Keratinocyte (primary cell): ENCODE measurements at regions not wholly inside any gene's neighbourhood (a gene's known extent, or its start where the extent isn't known, plus 50 kb on each side); places are given as distances from the start of the nearest gene placed in this dataset.
A peak's percentile ranks its signal among the peaks of the same experiment; 100 is the strongest.

ENCODE experiments used
- DNase-seq: peaks from one replicate; pipeline ENCODE4 v3.0.0-alpha.2; 2011; ENCODE audit warnings: low read depth, missing footprints, low spot score
- FAIRE-seq: peaks from 2 replicates; lab custom pipeline; 2011; peaks lifted over from hg19 to GRCh38; lab: Jason Lieb, UNC
- H2AFZ ChIP-seq: 2 replicates; pipeline ENCODE4 v1.6.0; 2012; ENCODE audit warnings: low read length, control low read depth, inconsistent platforms; ENCODE audit not compliant: control insufficient read depth
- H3K27ac ChIP-seq: 2 replicates; pipeline ENCODE4 v1.5.1; 2011; ENCODE audit warnings: low read length; ENCODE audit not compliant: control insufficient read depth, insufficient read depth
- H3K27me3 ChIP-seq: 3 replicates; pipeline ENCODE4 v1.6.0; 2011; ENCODE audit warnings: low read length; ENCODE audit not compliant: control insufficient read depth, insufficient read depth; ENCODE audit errors: extremely low read depth
- H3K36me3 ChIP-seq, 2 experiments: 2 replicates in 1 of 2; 3 replicates in 1 of 2; pipeline ENCODE4 v1.5.1; 2011; ENCODE audit warnings: low read length in 2 of 2, mild to moderate bottlenecking in 1 of 2; ENCODE audit not compliant: control insufficient read depth in 2 of 2, insufficient read depth in 2 of 2; ENCODE audit errors: extremely low read depth in 1 of 2
- H3K4me1 ChIP-seq: 3 replicates; pipeline ENCODE4 v1.5.1; 2011; ENCODE audit warnings: low read length; ENCODE audit not compliant: control insufficient read depth, insufficient read depth; ENCODE audit errors: extremely low read depth
- H3K4me2 ChIP-seq: 3 replicates; pipeline ENCODE4 v1.6.0; 2011; ENCODE audit warnings: low read depth, low read length; ENCODE audit not compliant: control insufficient read depth, insufficient read depth; ENCODE audit errors: extremely low read depth
- H3K4me3 ChIP-seq, 3 experiments: fragments of 200-600 bp in 1 of 3; sonication (generic) in 1 of 3; 2 replicates in 2 of 3; 3 replicates in 1 of 3; pipeline ENCODE4 v1.5.1; 2011 to 2016; ENCODE audit warnings: low read length in 3 of 3, mild to moderate bottlenecking in 3 of 3, control low read depth in 2 of 3, inconsistent platforms in 1 of 3, low read depth in 1 of 3, mixed read lengths in 1 of 3, mixed run types in 1 of 3, moderate library complexity in 1 of 3; ENCODE audit not compliant: control insufficient read depth in 2 of 3, insufficient read depth in 2 of 3; ENCODE audit errors: extremely low read depth in 1 of 3
- H3K79me2 ChIP-seq: 2 replicates; pipeline ENCODE4 v1.6.0; 2012; ENCODE audit warnings: low read length; ENCODE audit not compliant: control insufficient read depth, insufficient read depth
- H3K9ac ChIP-seq: 3 replicates; pipeline ENCODE4 v1.6.0; 2011; ENCODE audit warnings: low read length; ENCODE audit not compliant: control insufficient read depth, insufficient read depth; ENCODE audit errors: extremely low read depth
- H3K9me1 ChIP-seq: 3 replicates; pipeline ENCODE4 v1.6.0; 2011; ENCODE audit warnings: low read length; ENCODE audit not compliant: control insufficient read depth, insufficient read depth; ENCODE audit errors: extremely low read depth
- H3K9me3 ChIP-seq: 2 replicates; pipeline ENCODE4 v1.5.1; 2012; ENCODE audit warnings: low read depth, low read length; ENCODE audit not compliant: control insufficient read depth
- H4K20me1 ChIP-seq: 3 replicates; pipeline ENCODE4 v1.6.0; 2011; ENCODE audit warnings: low read length; ENCODE audit not compliant: control insufficient read depth, insufficient read depth; ENCODE audit errors: extremely low read depth
- EZH2 ChIP-seq: IDR thresholded peaks from one replicate; pipeline ENCODE4 v1.6.1; 2012; ENCODE audit warnings: inconsistent platforms, mild to moderate bottlenecking, low read length, moderate library complexity
- dilution Hi-C: fragments of 300-500 bp; cut with MboI; formaldehyde crosslinking; loops from one replicate; pipeline ENCODE4 v1.7.0; 2020; ENCODE audit warnings: low sequenced_read_pairs; ENCODE audit not compliant: extremely low pct_ligation_motif_present
- TF ChIP-seq, protein P1 (sequence below), 3 experiments: IDR thresholded peaks in 1 of 3; conservative IDR thresholded peaks in 1 of 3; optimal IDR thresholded peaks in 1 of 3; 2 replicates in 2 of 3; 3 replicates in 1 of 3; pipeline versions ENCODE3 to v1.5.1; 2011; ENCODE audit warnings: low read length in 3 of 3, mild to moderate bottlenecking in 3 of 3, moderate library complexity in 2 of 3, control low read depth in 1 of 3, inconsistent platforms in 1 of 3; ENCODE audit not compliant: insufficient read depth in 2 of 3; ENCODE audit errors: extremely low read depth in 1 of 3

DNA sequence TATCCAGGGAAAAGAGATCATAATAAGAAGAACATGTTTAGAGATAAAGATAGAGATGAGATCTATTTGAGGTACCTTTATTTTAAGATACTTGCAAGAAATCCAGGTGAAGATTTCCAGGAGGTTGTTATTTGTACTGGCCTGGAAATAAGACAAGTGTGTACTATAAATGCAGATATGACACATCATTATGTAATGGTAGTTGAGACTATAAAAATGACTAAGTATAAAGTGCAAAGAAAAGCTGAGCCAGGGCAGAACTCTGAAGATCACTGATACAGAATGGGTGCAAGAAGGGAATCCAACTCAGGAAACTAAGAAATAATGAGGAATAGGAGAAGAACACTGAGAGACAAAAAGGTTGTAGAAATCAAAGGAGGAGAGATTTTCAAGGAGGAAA is 378.2 kb upstream of the PBX1 start:
- no peak overlapping the region for H3K9ac ChIP-seq
- H4K20me1 ChIP-seq = no peaks in the 10 kb centered on the region
- TF ChIP-seq EZH2 = no peak
- TF ChIP-seq, protein P1, sequence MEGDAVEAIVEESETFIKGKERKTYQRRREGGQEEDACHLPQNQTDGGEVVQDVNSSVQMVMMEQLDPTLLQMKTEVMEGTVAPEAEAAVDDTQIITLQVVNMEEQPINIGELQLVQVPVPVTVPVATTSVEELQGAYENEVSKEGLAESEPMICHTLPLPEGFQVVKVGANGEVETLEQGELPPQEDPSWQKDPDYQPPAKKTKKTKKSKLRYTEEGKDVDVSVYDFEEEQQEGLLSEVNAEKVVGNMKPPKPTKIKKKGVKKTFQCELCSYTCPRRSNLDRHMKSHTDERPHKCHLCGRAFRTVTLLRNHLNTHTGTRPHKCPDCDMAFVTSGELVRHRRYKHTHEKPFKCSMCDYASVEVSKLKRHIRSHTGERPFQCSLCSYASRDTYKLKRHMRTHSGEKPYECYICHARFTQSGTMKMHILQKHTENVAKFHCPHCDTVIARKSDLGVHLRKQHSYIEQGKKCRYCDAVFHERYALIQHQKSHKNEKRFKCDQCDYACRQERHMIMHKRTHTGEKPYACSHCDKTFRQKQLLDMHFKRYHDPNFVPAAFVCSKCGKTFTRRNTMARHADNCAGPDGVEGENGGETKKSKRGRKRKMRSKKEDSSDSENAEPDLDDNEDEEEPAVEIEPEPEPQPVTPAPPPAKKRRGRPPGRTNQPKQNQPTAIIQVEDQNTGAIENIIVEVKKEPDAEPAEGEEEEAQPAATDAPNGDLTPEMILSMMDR (optimal IDR thresholded peaks at IDR 0.05 in 1 of 3, IDR thresholded peaks at IDR 0.05 in 1 of 3, conservative IDR thresholded peaks at IDR 0.05 in 1 of 3; ENCODE audit: extremely low read depth in 1 of 3, insufficient read depth in 2 of 3, low read length in 3 of 3) = no peak
- H2AFZ ChIP-seq = no peak overlapping the region
- H3K9me3 ChIP-seq = no peaks in the 10 kb centered on the region
- H3K36me3 ChIP-seq = no peaks in the 10 kb centered on the region
- no peaks in the 10 kb centered on the region for H3K9me1 ChIP-seq
- FAIRE-seq = no peak
- H3K27me3 ChIP-seq = no peaks in the 10 kb centered on the region
- no peak overlapping the region for H3K27ac ChIP-seq
- no peak overlapping the region for H3K4me3 ChIP-seq
- dilution Hi-C loops = no loop called here
- H3K4me2 ChIP-seq = no peak overlapping the region
- DNase-seq = no peak
- H3K79me2 ChIP-seq = no peaks in the 10 kb centered on the region
- H3K4me1 ChIP-seq = peaks cover 4% of the 10 kb centered on the region

DNA sequence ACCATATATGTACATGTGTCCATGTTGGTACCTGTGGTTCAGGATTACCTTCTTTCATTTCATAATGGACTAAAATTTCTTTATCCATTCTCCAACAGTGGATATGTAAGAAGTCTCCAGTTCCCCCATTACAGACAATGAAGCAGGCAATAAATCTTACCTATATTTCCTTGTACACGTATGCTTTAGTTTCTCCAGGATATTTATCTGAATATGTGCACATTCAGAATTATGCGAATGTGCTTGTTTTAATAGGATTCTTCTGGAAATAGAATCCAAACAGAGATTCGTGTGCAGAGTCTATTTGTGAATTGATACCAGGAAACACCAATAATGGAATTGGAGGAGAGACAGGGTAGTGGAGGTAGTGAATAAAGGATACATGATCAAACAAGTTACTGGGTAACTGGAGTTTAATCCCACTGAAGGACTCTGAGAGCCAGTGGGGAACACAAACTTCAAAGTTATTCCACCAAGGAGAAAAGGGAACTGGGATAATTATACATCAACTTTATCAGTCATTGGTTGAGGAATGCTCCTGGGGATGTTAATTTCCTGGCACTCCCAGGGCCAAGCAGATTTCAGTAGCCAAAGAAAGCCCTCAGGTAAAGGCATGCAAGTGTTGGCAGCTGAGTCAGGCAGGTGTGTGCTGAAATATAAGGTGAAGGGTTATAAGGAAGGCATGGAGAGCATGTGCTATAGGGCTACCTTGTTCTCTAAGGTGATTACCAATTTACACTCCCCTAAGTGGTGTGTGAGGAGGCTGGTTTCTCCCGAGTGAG is 374.9 kb upstream of the PBX1 start:
- DNase-seq = peak; percentile 21

More for the DNA sequence above, 374.9 kb upstream of the PBX1 start:
- FAIRE-seq = no peak
- dilution Hi-C loops = no loop called here
- no peaks in the 10 kb centered on the region for H3K27me3 ChIP-seq
- TF ChIP-seq, protein P1 (optimal IDR thresholded peaks at IDR 0.05 in 1 of 3, IDR thresholded peaks at IDR 0.05 in 1 of 3, conservative IDR thresholded peaks at IDR 0.05 in 1 of 3; ENCODE audit: extremely low read depth in 1 of 3, insufficient read depth in 2 of 3, low read length in 3 of 3) = no peak
- H3K27ac ChIP-seq = no peak overlapping the region
- no peaks in the 10 kb centered on the region for H3K36me3 ChIP-seq
- no peaks in the 10 kb centered on the region for H3K79me2 ChIP-seq
- H3K9me3 ChIP-seq = no peaks in the 10 kb centered on the region
- H3K4me2 ChIP-seq = no peak overlapping the region
- H3K4me1 ChIP-seq = peaks cover 4% of the 10 kb centered on the region
- no peaks in the 10 kb centered on the region for H3K9me1 ChIP-seq
- H3K4me3 ChIP-seq = no peak overlapping the region
- no peak overlapping the region for H2AFZ ChIP-seq
- no peaks in the 10 kb centered on the region for H4K20me1 ChIP-seq
- no peak overlapping the region for H3K9ac ChIP-seq
